H1 (cell line): ENCODE measurements at regions not wholly inside any gene's neighbourhood (a gene's known extent, or its start where the extent isn't known, plus 50 kb on each side); places are given as distances from the start of the nearest gene placed in this dataset.
A peak's percentile ranks its signal among the peaks of the same experiment; 100 is the strongest.

ENCODE experiments used
- CTCF ChIA-PET: fragments of 300-600 bp; sonication (Branson Sonifier 250); formaldehyde crosslinking; loops from one replicate; lab custom pipeline; 2021; ENCODE audit not compliant: partially characterized antibody; lab: Charles Lee
- POLR2A ChIA-PET: fragments of 300-600 bp; sonication (Branson Sonifier 250); formaldehyde crosslinking; loops from one replicate; lab custom pipeline; 2021; ENCODE audit warnings: inconsistent platforms; ENCODE audit not compliant: partially characterized antibody; lab: Charles Lee
- DNase-seq, 2 experiments: peaks; one replicate each; pipeline versions ENCODE4 v3.0.0 to v3.0.0-alpha.2; 2010 to 2022; ENCODE audit warnings: low spot score in 2 of 2, low read depth in 1 of 2, mixed read lengths in 1 of 2
- FAIRE-seq: peaks from 2 replicates; lab custom pipeline; 2011; peaks lifted over from hg19 to GRCh38; lab: Jason Lieb, UNC
- H2AFZ ChIP-seq: 2 replicates; pipeline ENCODE4 v1.8.1; 2012; ENCODE audit warnings: low read length, inconsistent platforms
- H2AK5ac ChIP-seq: 2 replicates; pipeline ENCODE4 v1.6.1; 2013; ENCODE audit warnings: low read depth, low read length
- H2BK120ac ChIP-seq: replicated peaks from 2 replicates; pipeline ENCODE3; 2013; ENCODE audit warnings: low read depth, low read length, inconsistent platforms
- H2BK12ac ChIP-seq: 2 replicates; pipeline ENCODE4 v1.6.1; 2013; ENCODE audit warnings: low read depth, low read length
- H2BK15ac ChIP-seq: 2 replicates; pipeline ENCODE4 v1.6.1; 2013; ENCODE audit warnings: low read length
- H2BK20ac ChIP-seq: 2 replicates; pipeline ENCODE4 v1.6.1; 2013; ENCODE audit warnings: low read length
- H2BK5ac ChIP-seq: 2 replicates; pipeline ENCODE4 v1.6.1; 2013; ENCODE audit warnings: low read depth, low read length
- H3K14ac ChIP-seq: 2 replicates; pipeline ENCODE4 v1.6.1; 2013; ENCODE audit warnings: inconsistent platforms; ENCODE audit not compliant: insufficient read length
- H3K18ac ChIP-seq: 2 replicates; pipeline ENCODE4 v1.6.1; 2013; ENCODE audit warnings: low read length; ENCODE audit errors: extremely low read depth
- H3K23ac ChIP-seq: 2 replicates; pipeline ENCODE4 v1.6.1; 2013; ENCODE audit warnings: inconsistent platforms; ENCODE audit not compliant: insufficient read length
- H3K23me2 ChIP-seq: 2 replicates; pipeline ENCODE4 v1.6.1; 2013; ENCODE audit warnings: low read depth, low read length
- H3K27ac ChIP-seq: 2 replicates; pipeline ENCODE4 v1.6.1; 2011; ENCODE audit warnings: low read depth, low read length, inconsistent platforms
- H3K27me3 ChIP-seq, 4 experiments: replicated peaks in 1 of 4; 1 replicate in 1 of 4; 2 replicates in 3 of 4; pipeline versions ENCODE4 v1.6.1 to v1.8.1; 2011 to 2013; ENCODE audit warnings: low read length in 3 of 4, mild to moderate bottlenecking in 3 of 4, inconsistent platforms in 2 of 4, mixed read lengths in 2 of 4, moderate library complexity in 1 of 4; ENCODE audit not compliant: control insufficient read depth in 3 of 4, insufficient read depth in 3 of 4; ENCODE audit errors: extremely low read depth in 1 of 4
- H3K36me3 ChIP-seq, 4 experiments: 2 replicates each; pipeline versions ENCODE4 v1.6.1 to v1.8.1; 2011 to 2013; ENCODE audit warnings: mild to moderate bottlenecking in 4 of 4, low read length in 3 of 4, moderate library complexity in 2 of 4, control low read depth in 1 of 4, inconsistent platforms in 1 of 4; ENCODE audit not compliant: insufficient read depth in 4 of 4, control insufficient read depth in 2 of 4
- H3K4ac ChIP-seq: replicated peaks from 2 replicates; pipeline ENCODE3; 2013; ENCODE audit warnings: low read length, low read depth, mixed read lengths, inconsistent platforms; ENCODE audit not compliant: insufficient read length
- H3K4me1 ChIP-seq, 4 experiments: replicated peaks in 1 of 4; 1 replicate in 1 of 4; 2 replicates in 3 of 4; pipeline versions ENCODE4 v1.6.1 to v1.8.1; 2011 to 2013; ENCODE audit warnings: low read length in 3 of 4, inconsistent platforms in 2 of 4, mixed read lengths in 1 of 4; ENCODE audit not compliant: insufficient read depth in 4 of 4, control insufficient read depth in 3 of 4
- H3K4me2 ChIP-seq, 2 experiments: 2 replicates each; pipeline versions ENCODE4 v1.6.1 to v1.8.1; 2011 to 2013; ENCODE audit warnings: low read depth in 2 of 2, low read length in 2 of 2, control low read depth in 1 of 2, inconsistent platforms in 1 of 2, mild to moderate bottlenecking in 1 of 2; ENCODE audit not compliant: insufficient read depth in 1 of 2
- H3K4me3 ChIP-seq, 4 experiments: fragments of 200-600, 300-600 bp in 1 of 4; sonication (generic), shearing (Covaris generic), sonication (Bioruptor Twin) in 1 of 4; 2 replicates each; pipeline versions ENCODE4 v1.5.1 to v1.8.1; 2011 to 2016; ENCODE audit warnings: low read length in 4 of 4, low read depth in 3 of 4, control low read depth in 2 of 4, inconsistent platforms in 2 of 4, mild to moderate bottlenecking in 2 of 4, mixed read lengths in 1 of 4, moderate library complexity in 1 of 4; ENCODE audit not compliant: insufficient read depth in 2 of 4; ENCODE audit errors: extremely low read depth in 1 of 4
- H3K56ac ChIP-seq: replicated peaks from 2 replicates; pipeline ENCODE3; 2013; ENCODE audit warnings: low read depth, mild to moderate bottlenecking, mixed read lengths, low read length, inconsistent platforms; ENCODE audit not compliant: insufficient read length
- H3K79me1 ChIP-seq: 2 replicates; pipeline ENCODE4 v1.6.1; 2013; ENCODE audit warnings: low read depth, low read length, control low read depth
- H3K79me2 ChIP-seq, 2 experiments: 2 replicates each; pipeline versions ENCODE4 v1.6.1 to v1.8.1; 2012 to 2013; ENCODE audit warnings: low read length in 2 of 2, mild to moderate bottlenecking in 2 of 2, inconsistent platforms in 1 of 2; ENCODE audit not compliant: insufficient read depth in 2 of 2, control insufficient read depth in 1 of 2
- H3K9ac ChIP-seq, 4 experiments: replicated peaks in 1 of 4; 1 replicate in 1 of 4; 2 replicates in 3 of 4; pipeline versions ENCODE4 v1.6.1 to v1.8.1; 2011 to 2013; ENCODE audit warnings: low read depth in 3 of 4, low read length in 3 of 4, control low read depth in 2 of 4, mild to moderate bottlenecking in 2 of 4, moderate library complexity in 2 of 4, inconsistent platforms in 1 of 4; ENCODE audit errors: extremely low read depth in 1 of 4
- H3K9me3 ChIP-seq, 2 experiments: 2 replicates each; pipeline versions ENCODE4 v1.6.1 to v1.8.1; 2012 to 2013; ENCODE audit warnings: mild to moderate bottlenecking in 2 of 2, moderate library complexity in 2 of 2, control low read depth in 1 of 2, inconsistent platforms in 1 of 2, low read depth in 1 of 2, low read length in 1 of 2, mixed read lengths in 1 of 2; ENCODE audit not compliant: insufficient read depth in 2 of 2
- H4K20me1 ChIP-seq, 2 experiments: replicated peaks in 1 of 2; 2 replicates each; pipeline versions ENCODE3 to v1.8.1; 2011 to 2013; ENCODE audit warnings: inconsistent platforms in 2 of 2, low read length in 2 of 2, mild to moderate bottlenecking in 1 of 2; ENCODE audit not compliant: insufficient read depth in 2 of 2, control insufficient read depth in 1 of 2
- H4K5ac ChIP-seq: 2 replicates; pipeline ENCODE4 v1.6.1; 2013; ENCODE audit warnings: low read length, low read depth, mixed read lengths, inconsistent platforms; ENCODE audit not compliant: insufficient read length
- H4K8ac ChIP-seq: 2 replicates; pipeline ENCODE4 v1.8.0; 2013; ENCODE audit warnings: mild to moderate bottlenecking, moderate library complexity, low read length, inconsistent platforms; ENCODE audit not compliant: insufficient read depth; ENCODE audit errors: extremely low read depth
- H4K91ac ChIP-seq: replicated peaks from 2 replicates; pipeline ENCODE3; 2013; ENCODE audit warnings: low read length, mixed read lengths, inconsistent platforms; ENCODE audit not compliant: insufficient read length
- BCL11A ChIP-seq, 2 experiments: IDR thresholded peaks; one replicate each; pipeline ENCODE4 v1.6.1; 2011; ENCODE audit warnings: low read depth in 2 of 2, low read length in 2 of 2, mild to moderate bottlenecking in 2 of 2
- WGBS, 2 experiments: shearing (Covaris generic) in 1 of 2; methylation state at CpG; one replicate each; pipeline versions ENCODE4 v1.1.6 to v1.1.7; 2013 to 2015; ENCODE audit warnings: low lambda C conversion rate in 2 of 2, mixed read lengths in 2 of 2, inconsistent platforms in 1 of 2, low coverage in 1 of 2, missing lambda C conversion rate in 1 of 2; ENCODE audit not compliant: insufficient replicate concordance in 2 of 2, insufficient coverage in 1 of 2, insufficient read length in 1 of 2; ENCODE audit errors: extremely low coverage in 1 of 2, missing lambda C conversion rate in 1 of 2; 5-methylcytosine and 5-hydroxymethylcytosine counted together

DNA sequence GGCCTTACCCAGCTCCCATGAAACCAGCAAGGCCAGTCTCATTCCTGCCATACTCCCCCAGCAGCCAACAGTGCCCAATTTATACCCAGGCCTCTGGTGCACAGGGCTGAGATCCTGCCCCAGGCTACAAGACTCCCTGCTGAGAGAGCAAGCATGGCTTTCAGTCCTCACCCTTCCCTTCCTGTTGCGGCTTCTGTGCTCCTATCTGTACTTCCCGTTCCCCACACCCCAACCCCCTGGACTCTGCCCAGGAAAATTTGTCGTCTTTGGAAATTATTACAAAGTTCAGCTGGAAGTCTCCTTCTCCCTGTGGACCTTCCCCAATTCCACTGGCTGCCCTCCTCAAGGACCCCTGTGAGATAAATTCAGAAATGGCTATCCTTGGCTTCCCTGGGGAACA, 84.1 kb upstream of the GK2 start:
- Histone ChIP-seq H3K18ac (no peak overlapping the region), H4K8ac (no peak overlapping the region), H2AFZ (0 out of 2 replicates have a peak overlapping the region, but pooled peaks have one; percentile 9), H2BK120ac (no peak overlapping the region), H3K56ac (no peak overlapping the region), H4K20me1 (peaks cover 0 to 2% of the 10 kb centered on the region in 2 experiments), H2BK12ac (no peak overlapping the region), H4K5ac (no peak overlapping the region), H2AK5ac (no peak overlapping the region), H3K4me2 (no peak overlapping the region), H3K36me3 (no peaks in the 10 kb centered on the region)
- FAIRE-seq: no peak
- POLR2A ChIA-PET: no interaction called here
- TF ChIP-seq BCL11A (IDR thresholded peaks at IDR 0.05; ENCODE audit: low read depth in 2 of 2, low read length in 2 of 2): no peak
- TF ChIP-seq, all 59 proteins: peak for 0
- Histone ChIP-seq H3K4me1 (no peaks in the 10 kb centered on the region), H3K27ac (no peak overlapping the region), H3K79me2 (no peaks in the 10 kb centered on the region), H3K23ac (no peak overlapping the region), H2BK5ac (no peak overlapping the region), H3K9me3 (no peaks in the 10 kb centered on the region), H3K27me3 (no peaks in the 10 kb centered on the region), H2BK15ac (no peak overlapping the region), H3K14ac (no peak overlapping the region), H3K9ac (no peak overlapping the region), H3K4me3 (no peak overlapping the region), H3K79me1 (no peaks in the 10 kb centered on the region), H2BK20ac (no peak overlapping the region), H3K23me2 (no peaks in the 10 kb centered on the region), H4K91ac (no peak overlapping the region), H3K4ac (no peak overlapping the region)
- 91% methylated on average over 3 of the region's 3 CpGs; no CpG with 5 or more reads in 1 of the 2 experiments for WGBS, 2 experiments
- no peak for DNase-seq
- CTCF ChIA-PET: interaction anchor here (0.9 kb wide), 1 partner anchor 452 kb away, joined by 3 read pairs; no protein-coding TSS in a partner anchor
